Neuron (in vitro differentiated cells): ENCODE measurements at regions not wholly inside any gene's neighbourhood (a gene's known extent, or its start where the extent isn't known, plus 50 kb on each side); places are given as distances from the start of the nearest gene placed in this dataset.

Experiments
- H2AFZ ChIP-seq: one replicate; pipeline ENCODE4 v1.6.1; 2013; ENCODE audit warnings: low read depth, mild to moderate bottlenecking, inconsistent platforms, low read length, moderate library complexity
- H3K27me3 ChIP-seq: one replicate; pipeline ENCODE4 v1.6.1; 2013; ENCODE audit warnings: low read length; ENCODE audit not compliant: insufficient read depth
- H3K36me3 ChIP-seq: one replicate; pipeline ENCODE4 v1.6.1; 2013; ENCODE audit warnings: low read length; ENCODE audit not compliant: insufficient read depth
- H3K4me1 ChIP-seq: one replicate; pipeline ENCODE4 v1.6.1; 2013; ENCODE audit warnings: low read length; ENCODE audit not compliant: insufficient read depth
- H3K4me3 ChIP-seq: 2 replicates; pipeline ENCODE4 v1.5.1; 2013; ENCODE audit warnings: mild to moderate bottlenecking, low read length, moderate library complexity
- H3K9me3 ChIP-seq: one replicate; pipeline ENCODE4 v1.6.1; 2013; ENCODE audit warnings: low read length

GRCh38 chr15:37291920-37292319 is 191.6 kb upstream of the MEIS2 start:
- no peaks in the 10 kb centered on the region for H3K4me1 ChIP-seq
- no peaks in the 10 kb centered on the region for H3K27me3 ChIP-seq
- no peak overlapping the region for H2AFZ ChIP-seq
- no peaks in the 10 kb centered on the region for H3K9me3 ChIP-seq
- H3K36me3 ChIP-seq: no peaks in the 10 kb centered on the region
- H3K4me3 ChIP-seq: no peak overlapping the region

GRCh38 chr15:37298271-37298670 is 197.9 kb upstream of the MEIS2 start:
- H3K9me3 ChIP-seq: no peaks in the 10 kb centered on the region
- H3K36me3 ChIP-seq: no peaks in the 10 kb centered on the region
- no peaks in the 10 kb centered on the region for H3K27me3 ChIP-seq
- H3K4me1 ChIP-seq: no peaks in the 10 kb centered on the region
- H2AFZ ChIP-seq: no peak overlapping the region
- H3K4me3 ChIP-seq: no peak overlapping the region

GRCh38 chr15:37339437-37339836 is 239.1 kb upstream of the MEIS2 start:
- no peak overlapping the region for H2AFZ ChIP-seq
- H3K27me3 ChIP-seq: no peaks in the 10 kb centered on the region
- no peaks in the 10 kb centered on the region for H3K4me1 ChIP-seq
- H3K9me3 ChIP-seq: no peaks in the 10 kb centered on the region
- H3K36me3 ChIP-seq: no peaks in the 10 kb centered on the region
- no peak overlapping the region for H3K4me3 ChIP-seq

GRCh38 chr15:37339856-37340255 is 239.5 kb upstream of the MEIS2 start:
- Histone ChIP-seq H2AFZ (no peak overlapping the region), H3K27me3 (no peaks in the 10 kb centered on the region), H3K4me3 (no peak overlapping the region), H3K9me3 (no peaks in the 10 kb centered on the region), H3K36me3 (no peaks in the 10 kb centered on the region), H3K4me1 (no peaks in the 10 kb centered on the region)

GRCh38 chr15:37340438-37340837 is 240.1 kb upstream of the MEIS2 start:
- no peak overlapping the region for H3K4me3 ChIP-seq
- no peak overlapping the region for H2AFZ ChIP-seq
- no peaks in the 10 kb centered on the region for H3K36me3 ChIP-seq
- no peaks in the 10 kb centered on the region for H3K4me1 ChIP-seq
- H3K27me3 ChIP-seq: no peaks in the 10 kb centered on the region
- H3K9me3 ChIP-seq: no peaks in the 10 kb centered on the region

- no peaks in the 10 kb centered on the region for H3K9me3 ChIP-seq
Measured at GRCh38 chr15:37359101-37359892, 258.9 kb upstream of the MEIS2 start.

GRCh38 chr15:37359893-37360290 is 259.5 kb upstream of the MEIS2 start:
- Histone ChIP-seq H3K4me3 (no peak overlapping the region), H3K4me1 (peaks cover 21% of the 10 kb centered on the region), H3K27me3 (peaks cover 2% of the 10 kb centered on the region), H2AFZ (no peak overlapping the region), H3K9me3 (no peaks in the 10 kb centered on the region), H3K36me3 (no peaks in the 10 kb centered on the region)

More at GRCh38 chr15:37359101-37359892, 258.9 kb upstream of the MEIS2 start:
- no peak overlapping the region for H2AFZ ChIP-seq
- H3K36me3 ChIP-seq: no peaks in the 10 kb centered on the region
- H3K27me3 ChIP-seq: peaks cover 2% of the 10 kb centered on the region
- peaks cover 21% of the 10 kb centered on the region for H3K4me1 ChIP-seq
- H3K4me3 ChIP-seq: no peak overlapping the region

- Histone ChIP-seq H3K4me3 (no peak overlapping the region), H3K9me3 (no peaks in the 10 kb centered on the region), H2AFZ (no peak overlapping the region), H3K36me3 (no peaks in the 10 kb centered on the region), H3K4me1 (peaks cover 21% of the 10 kb centered on the region), H3K27me3 (peaks cover 2% of the 10 kb centered on the region)
Measured at GRCh38 chr15:37360724-37361123, 260.4 kb upstream of the MEIS2 start.

GRCh38 chr15:37361621-37362020 is 261.3 kb upstream of the MEIS2 start:
- Histone ChIP-seq H3K27me3 (peaks cover 2% of the 10 kb centered on the region), H3K36me3 (no peaks in the 10 kb centered on the region), H3K4me1 (peaks cover 21% of the 10 kb centered on the region), H3K9me3 (no peaks in the 10 kb centered on the region), H3K4me3 (no peak overlapping the region), H2AFZ (no peak overlapping the region)

GRCh38 chr15:37362414-37362813 is 262.1 kb upstream of the MEIS2 start:
- Histone ChIP-seq H3K9me3 (no peaks in the 10 kb centered on the region), H3K4me1 (peaks cover 21% of the 10 kb centered on the region), H3K27me3 (peaks cover 2% of the 10 kb centered on the region), H3K36me3 (no peaks in the 10 kb centered on the region), H2AFZ (no peak overlapping the region), H3K4me3 (no peak overlapping the region)

GRCh38 chr15:37368961-37369360 is 268.6 kb upstream of the MEIS2 start:
- no peaks in the 10 kb centered on the region for H3K36me3 ChIP-seq

GRCh38 chr15:37370941-37371340 is 270.6 kb upstream of the MEIS2 start:
- Histone ChIP-seq H2AFZ (no peak overlapping the region), H3K27me3 (no peaks in the 10 kb centered on the region), H3K4me1 (no peaks in the 10 kb centered on the region)

More at GRCh38 chr15:37368961-37369360, 268.6 kb upstream of the MEIS2 start:
- Histone ChIP-seq H3K27me3 (no peaks in the 10 kb centered on the region), H3K4me1 (no peaks in the 10 kb centered on the region), H3K9me3 (no peaks in the 10 kb centered on the region), H3K4me3 (no peak overlapping the region), H2AFZ (no peak overlapping the region)

GRCh38 chr15:37372064-37372463 is 271.7 kb upstream of the MEIS2 start:
- Histone ChIP-seq H3K4me3 (no peak overlapping the region), H3K27me3 (no peaks in the 10 kb centered on the region), H3K4me1 (no peaks in the 10 kb centered on the region), H3K9me3 (no peaks in the 10 kb centered on the region), H2AFZ (no peak overlapping the region), H3K36me3 (no peaks in the 10 kb centered on the region)

More at GRCh38 chr15:37370941-37371340, 270.6 kb upstream of the MEIS2 start:
- no peaks in the 10 kb centered on the region for H3K9me3 ChIP-seq
- no peak overlapping the region for H3K4me3 ChIP-seq
- no peaks in the 10 kb centered on the region for H3K36me3 ChIP-seq

GRCh38 chr15:37375519-37375918 is 275.2 kb upstream of the MEIS2 start:
- Histone ChIP-seq H3K9me3 (no peaks in the 10 kb centered on the region), H3K36me3 (no peaks in the 10 kb centered on the region), H3K27me3 (no peaks in the 10 kb centered on the region), H3K4me3 (no peak overlapping the region), H2AFZ (no peak overlapping the region), H3K4me1 (no peaks in the 10 kb centered on the region)
